Adrenal gland (tissue), 9 donors: ENCODE measurements at regions not wholly inside any gene's neighbourhood (a gene's known extent, or its start where the extent isn't known, plus 50 kb on each side); places are given as distances from the start of the nearest gene placed in this dataset.

Source experiments
- DNase-seq, 7 donors: peaks; one replicate each; pipeline ENCODE4 v3.0.0-alpha.2; 2019 to 2020
- H3K27ac ChIP-seq, 5 donors: fragments of 200-600 bp; sonication (generic) in 4 of 5; 1 replicate in 3 of 5; 2 replicates in 2 of 5; pipeline versions ENCODE4 v1.5.1 to v1.8.0; 2016 to 2020; ENCODE audit warnings: mild to moderate bottlenecking in 1 of 5
- H3K27me3 ChIP-seq: fragments of 200-600 bp; 2 replicates; pipeline ENCODE4 v1.8.0; 2021
- H3K36me3 ChIP-seq, 2 donors: fragments of 200-600 bp; replicated peaks in 1 of 2; 1 replicate in 1 of 2; 2 replicates in 1 of 2; pipeline versions ENCODE4 v1.5.1 to v1.8.0; 2018 to 2022
- H3K4me1 ChIP-seq, 2 donors: fragments of 200-600 bp; replicated peaks in 1 of 2; 1 replicate in 1 of 2; 2 replicates in 1 of 2; pipeline versions ENCODE4 v1.5.1 to v1.8.0; 2018 to 2021
- H3K4me3 ChIP-seq, 4 donors: fragments of 200-600 bp; sonication (generic) in 3 of 4; one replicate each; pipeline ENCODE4 v1.5.1; 2016 to 2018
- H3K9me3 ChIP-seq, 3 donors: fragments of 200-600 bp; sonication (generic) in 1 of 3; replicated peaks in 1 of 3; 1 replicate in 2 of 3; 2 replicates in 1 of 3; pipeline versions ENCODE4 v1.5.1 to v1.8.0; 2016 to 2021
- POLR2A ChIP-seq, 2 donors: fragments of 450-650 bp; IDR thresholded peaks; one replicate each; pipeline ENCODE4 v1.6.1; 2017; ENCODE audit warnings: antibody characterized with exemption in 2 of 2, mild to moderate bottlenecking in 2 of 2, moderate library complexity in 1 of 2
- WGBS, 4 donors: extraction: QIAGEN DNeasy Blood & Tissue Kit in 2 of 4; methylation state at CpG; one replicate each; pipeline versions ENCODE4 v1.1.5 to v1.1.7; 2013 to 2017; 5-methylcytosine and 5-hydroxymethylcytosine counted together
- intact Hi-C, 2 donors: fragments of 100-400 bp; cut with DNase I; formaldehyde crosslinking; loops; one replicate each; pipeline versions ENCODE4 v1.14.1 to v1.15.0; 2022 to 2023
- TF ChIP-seq, protein P1 (sequence below), 6 experiments: fragments of 450-650 bp in 4 of 6; fragments of 200-600 bp in 2 of 6; sonication (generic) in 1 of 6; IDR thresholded peaks; 1 replicate in 5 of 6; 2 replicates in 1 of 6; pipeline versions ENCODE4 v1.5.1 to v1.8.0; 2016 to 2021; ENCODE audit warnings: antibody characterized with exemption in 6 of 6, mild to moderate bottlenecking in 2 of 6, moderate library complexity in 1 of 6
- donor health status: healthy with polysubstance abuse.
- donor health status: Bipolar disorder and iron deficiency.
- donor health status: DM: yes; HTN: yes; CAD: no.
- donor health status: DM: no; HTN: no; CAD: no.
- donor health status: DM: no; HTN: no; CAD: no.

GRCh38 chr13:87207280-87208003 is 463.7 kb upstream of the SLITRK5 start:
- Histone ChIP-seq H3K27me3 (no peaks in the 10 kb centered on the region), H3K4me1 (no peaks in the 10 kb centered on the region), H3K27ac (no peak overlapping the region), H3K4me3 (no peak overlapping the region), H3K36me3 (no peaks in the 10 kb centered on the region), H3K9me3 (no peaks in the 10 kb centered on the region)
- intact Hi-C loops = no loop called here
- 45 to 52% (median 46%) methylated on average over 4 of the region's 4 CpGs for WGBS, 4 donors
- no peak for DNase-seq
- TF ChIP-seq POLR2A (IDR thresholded peaks at IDR 0.05) = no peak
- TF ChIP-seq, protein P1, sequence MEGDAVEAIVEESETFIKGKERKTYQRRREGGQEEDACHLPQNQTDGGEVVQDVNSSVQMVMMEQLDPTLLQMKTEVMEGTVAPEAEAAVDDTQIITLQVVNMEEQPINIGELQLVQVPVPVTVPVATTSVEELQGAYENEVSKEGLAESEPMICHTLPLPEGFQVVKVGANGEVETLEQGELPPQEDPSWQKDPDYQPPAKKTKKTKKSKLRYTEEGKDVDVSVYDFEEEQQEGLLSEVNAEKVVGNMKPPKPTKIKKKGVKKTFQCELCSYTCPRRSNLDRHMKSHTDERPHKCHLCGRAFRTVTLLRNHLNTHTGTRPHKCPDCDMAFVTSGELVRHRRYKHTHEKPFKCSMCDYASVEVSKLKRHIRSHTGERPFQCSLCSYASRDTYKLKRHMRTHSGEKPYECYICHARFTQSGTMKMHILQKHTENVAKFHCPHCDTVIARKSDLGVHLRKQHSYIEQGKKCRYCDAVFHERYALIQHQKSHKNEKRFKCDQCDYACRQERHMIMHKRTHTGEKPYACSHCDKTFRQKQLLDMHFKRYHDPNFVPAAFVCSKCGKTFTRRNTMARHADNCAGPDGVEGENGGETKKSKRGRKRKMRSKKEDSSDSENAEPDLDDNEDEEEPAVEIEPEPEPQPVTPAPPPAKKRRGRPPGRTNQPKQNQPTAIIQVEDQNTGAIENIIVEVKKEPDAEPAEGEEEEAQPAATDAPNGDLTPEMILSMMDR (IDR thresholded peaks at IDR 0.05) = no peak

DNA sequence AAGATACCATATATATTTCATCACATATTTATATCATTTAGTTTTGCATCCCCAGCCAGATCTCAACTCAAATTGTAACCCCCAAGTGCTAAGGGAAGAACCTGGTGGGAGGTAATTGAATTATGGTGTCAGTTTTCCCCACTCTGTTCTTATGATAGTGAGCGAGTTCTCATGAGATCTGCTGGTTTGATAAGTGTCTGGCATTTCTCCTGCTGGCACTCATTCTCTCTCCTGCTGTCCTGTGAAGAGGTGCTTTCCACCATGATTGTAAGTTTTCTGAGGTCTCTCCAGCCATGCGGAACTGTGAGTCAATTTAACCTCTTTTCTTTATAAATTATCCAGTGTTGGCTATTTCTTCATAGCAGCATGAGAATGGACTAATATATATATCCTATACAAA is 462.5 kb upstream of the SLITRK5 start:
- no peak for DNase-seq
- Histone ChIP-seq H3K27me3 (no peaks in the 10 kb centered on the region), H3K4me1 (no peaks in the 10 kb centered on the region), H3K36me3 (no peaks in the 10 kb centered on the region), H3K9me3 (no peaks in the 10 kb centered on the region), H3K27ac (no peak overlapping the region), H3K4me3 (no peak overlapping the region)
- intact Hi-C loops = no loop called here
- TF ChIP-seq POLR2A (IDR thresholded peaks at IDR 0.05) = no peak
- TF ChIP-seq, protein P1 (IDR thresholded peaks at IDR 0.05) = no peak
- 62 to 81% (median 74%) methylated on average over 2 of the region's 2 CpGs for WGBS, 4 donors

- TF ChIP-seq, protein P1 (IDR thresholded peaks at IDR 0.05) = no peak
- TF ChIP-seq POLR2A (IDR thresholded peaks at IDR 0.05) = no peak
- H3K9me3 ChIP-seq = no peaks in the 10 kb centered on the region
- 56 to 65% (median 61%) methylated on average over 2 of the region's 2 CpGs for WGBS, 4 donors
- H3K4me3 ChIP-seq = no peak overlapping the region
- DNase-seq = no peak
- no peaks in the 10 kb centered on the region for H3K4me1 ChIP-seq
- intact Hi-C loops = loop anchor here in 1 of 2 donors (5.0 kb wide), 1 partner anchor 48 kb away; no protein-coding TSS in a partner anchor
- no peaks in the 10 kb centered on the region for H3K36me3 ChIP-seq
- H3K27me3 ChIP-seq = no peaks in the 10 kb centered on the region
- no peak overlapping the region for H3K27ac ChIP-seq
These were observed 436.2 kb upstream of the SLITRK5 start for GRCh38 chr13:87234981-87235380.

DNA sequence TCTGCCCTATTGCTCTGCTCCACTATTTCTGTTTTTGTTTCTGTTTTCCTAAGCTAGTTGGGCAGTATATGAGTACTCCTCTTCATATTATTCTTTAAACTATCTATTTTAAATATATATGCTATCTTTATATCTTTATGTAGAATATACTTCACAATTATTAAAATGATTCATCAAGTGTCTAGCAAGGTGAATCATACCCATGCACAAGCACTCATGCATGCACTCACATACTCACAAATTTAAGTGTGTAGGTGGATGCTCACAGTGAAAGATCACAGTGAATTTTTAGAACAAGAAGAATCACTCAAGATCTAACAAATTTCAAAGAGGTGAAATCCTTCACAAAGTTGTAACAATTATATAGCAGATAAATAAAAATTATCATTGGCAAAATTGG is 435.6 kb upstream of the SLITRK5 start:
- DNase-seq = no peak

More for the DNA sequence above, 435.6 kb upstream of the SLITRK5 start:
- Histone ChIP-seq H3K9me3 (no peaks in the 10 kb centered on the region), H3K27me3 (no peaks in the 10 kb centered on the region), H3K36me3 (no peaks in the 10 kb centered on the region), H3K4me1 (no peaks in the 10 kb centered on the region), H3K27ac (no peak overlapping the region), H3K4me3 (no peak overlapping the region)
- intact Hi-C loops = no loop called here
- TF ChIP-seq, protein P1 (IDR thresholded peaks at IDR 0.05) = no peak
- no peak for TF ChIP-seq POLR2A (IDR thresholded peaks at IDR 0.05)
